ENCODE measurements at regions not wholly inside any gene's neighbourhood (a gene's known extent, or its start where the extent isn't known, plus 50 kb on each side); places are given as distances from the start of the nearest gene placed in this dataset.
A peak's percentile ranks its signal among the peaks of the same experiment; 100 is the strongest.

DNA sequence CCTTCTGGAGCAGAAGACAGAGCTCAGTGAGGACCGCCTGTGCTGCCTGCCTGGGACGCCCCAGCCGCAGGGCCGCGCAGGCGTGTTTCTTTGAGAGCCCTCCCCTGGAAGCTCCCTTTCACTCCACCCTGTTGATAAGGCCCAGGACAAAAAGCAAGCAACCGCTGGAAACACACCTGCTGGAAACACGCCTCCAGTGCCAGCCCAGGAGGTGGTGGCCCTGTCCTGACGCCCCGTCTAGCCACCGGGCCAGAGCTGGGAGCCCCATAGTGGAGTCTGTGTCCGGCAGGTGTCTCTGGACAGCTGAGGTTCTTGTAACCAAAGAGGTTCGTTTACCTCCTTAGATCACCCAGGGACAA, 173.8 kb downstream of the KATNAL1 start:
- H3K4me1 ChIP-seq, result peaks cover 0 to 20% (median 4%) of the 10 kb centered on the region in 9 donors
- ATAC-seq, result peak in 1 of 8 donors; percentile 28
- TF ChIP-seq, protein P1, sequence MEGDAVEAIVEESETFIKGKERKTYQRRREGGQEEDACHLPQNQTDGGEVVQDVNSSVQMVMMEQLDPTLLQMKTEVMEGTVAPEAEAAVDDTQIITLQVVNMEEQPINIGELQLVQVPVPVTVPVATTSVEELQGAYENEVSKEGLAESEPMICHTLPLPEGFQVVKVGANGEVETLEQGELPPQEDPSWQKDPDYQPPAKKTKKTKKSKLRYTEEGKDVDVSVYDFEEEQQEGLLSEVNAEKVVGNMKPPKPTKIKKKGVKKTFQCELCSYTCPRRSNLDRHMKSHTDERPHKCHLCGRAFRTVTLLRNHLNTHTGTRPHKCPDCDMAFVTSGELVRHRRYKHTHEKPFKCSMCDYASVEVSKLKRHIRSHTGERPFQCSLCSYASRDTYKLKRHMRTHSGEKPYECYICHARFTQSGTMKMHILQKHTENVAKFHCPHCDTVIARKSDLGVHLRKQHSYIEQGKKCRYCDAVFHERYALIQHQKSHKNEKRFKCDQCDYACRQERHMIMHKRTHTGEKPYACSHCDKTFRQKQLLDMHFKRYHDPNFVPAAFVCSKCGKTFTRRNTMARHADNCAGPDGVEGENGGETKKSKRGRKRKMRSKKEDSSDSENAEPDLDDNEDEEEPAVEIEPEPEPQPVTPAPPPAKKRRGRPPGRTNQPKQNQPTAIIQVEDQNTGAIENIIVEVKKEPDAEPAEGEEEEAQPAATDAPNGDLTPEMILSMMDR (IDR thresholded peaks at IDR 0.05), result no peak
- H3K27me3 ChIP-seq, result no peaks in the 10 kb centered on the region
- intact Hi-C loops (cut with DNase I), result loop anchor here (2.0 to 10.0 kb wide), 16 partner anchors 201 to 911 kb away; partner anchors contain the start of gene HMGB1 (in 1 of the 10)
- WGBS, 2 donors, result 90 to 91% methylated on average over 13 of the region's 13 CpGs
- H3K36me3 ChIP-seq, result no peaks in the 10 kb centered on the region
- DNase-seq, result no peak
- no peaks in the 10 kb centered on the region for H3K9me3 ChIP-seq
- H3K27ac ChIP-seq, result peak overlapping the region in 1 of 10 donors; percentile 15
- no peak overlapping the region for H3K4me3 ChIP-seq

DNA sequence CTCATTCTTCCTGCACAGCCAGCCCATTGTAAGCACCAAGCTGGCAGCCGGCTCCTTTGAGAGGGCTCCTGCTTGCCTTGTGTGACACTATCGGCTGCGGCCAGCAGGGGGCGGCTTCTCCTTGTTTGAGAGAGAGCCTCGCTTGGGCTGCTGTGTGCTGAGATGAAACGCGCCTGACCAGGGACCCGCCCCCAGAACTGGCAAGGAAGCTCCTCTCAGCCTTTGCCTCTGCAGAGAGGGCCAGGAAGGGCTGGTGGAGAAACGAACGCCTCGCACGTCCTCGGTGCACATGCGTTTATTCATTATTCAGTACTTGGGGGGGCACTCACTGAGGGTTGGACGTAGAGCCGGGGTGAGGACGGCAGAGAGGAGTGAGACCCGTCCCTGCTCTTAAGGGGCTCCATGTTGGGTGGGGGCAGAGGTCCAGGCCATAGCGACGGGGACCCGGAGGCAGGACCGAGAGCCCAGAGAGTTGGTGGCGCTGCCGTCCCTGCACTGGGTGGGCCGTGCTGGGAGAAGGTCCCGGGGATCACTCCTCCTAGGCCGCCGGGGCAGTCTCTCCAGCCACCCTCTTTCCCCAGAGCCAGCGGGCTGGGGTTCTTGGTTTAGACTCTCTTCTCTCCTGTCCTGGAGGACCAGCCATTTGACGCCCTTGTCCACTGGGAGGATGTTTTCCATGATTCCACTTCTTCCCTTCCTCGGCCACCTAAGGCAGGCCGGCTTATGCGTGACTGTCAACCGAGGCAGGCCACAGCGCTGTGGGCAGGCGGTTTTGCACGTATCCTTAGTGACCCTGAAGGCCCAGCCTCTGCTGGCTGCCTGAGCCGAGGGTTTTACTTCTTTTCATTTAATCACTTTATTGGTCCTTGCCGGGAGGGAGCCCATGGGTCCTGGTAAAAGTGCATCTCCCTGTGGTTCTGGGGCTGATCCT, 174.5 kb downstream of the KATNAL1 start:
- peaks cover 0 to 20% (median 4%) of the 10 kb centered on the region in 9 donors for H3K4me1 ChIP-seq
- WGBS, 2 donors, result 54% methylated on average over 39 of the region's 39 CpGs
- peak; percentile 96 for DNase-seq
- peak; percentile 94 to 98 (median 96) for ATAC-seq
- intact Hi-C loops (cut with DNase I), result loop anchor here (2.0 to 10.0 kb wide), 16 partner anchors 202 to 912 kb away; partner anchors contain the start of gene HMGB1 (in 1 of the 10)
- no peaks in the 10 kb centered on the region for H3K9me3 ChIP-seq
- no peaks in the 10 kb centered on the region for H3K27me3 ChIP-seq
- peak overlapping the region in 1 of 10 donors; percentile 15 for H3K27ac ChIP-seq
- TF ChIP-seq, protein P1 (IDR thresholded peaks at IDR 0.05), result peak; percentile 83 to 97 (median 95)
- no peaks in the 10 kb centered on the region for H3K36me3 ChIP-seq
- H3K4me3 ChIP-seq, result no peak overlapping the region

DNA sequence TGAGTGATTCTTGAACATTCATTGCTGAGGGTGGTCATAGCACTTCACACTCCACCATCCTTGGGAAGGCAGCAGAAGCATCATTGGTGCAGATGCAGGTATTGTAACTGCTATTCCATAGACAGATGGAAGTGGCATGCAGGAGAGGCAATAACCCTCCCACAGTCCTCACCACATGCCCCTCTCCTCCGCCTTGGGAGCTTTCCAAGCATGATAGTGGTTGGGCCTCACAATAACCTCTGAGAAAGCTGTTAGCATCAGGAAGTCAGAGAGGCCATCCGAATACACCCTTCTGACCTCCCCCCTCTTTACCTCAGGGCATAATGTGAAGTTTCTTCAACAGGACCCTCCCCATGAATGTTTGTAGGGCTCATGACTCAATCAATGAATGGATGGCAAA, 177.9 kb downstream of the KATNAL1 start:
- 90 to 93% methylated on average over 2 of the region's 2 CpGs for WGBS, 2 donors
- TF ChIP-seq, protein P1 (IDR thresholded peaks at IDR 0.05), result no peak
- ATAC-seq (no peak), DNase-seq (no peak)
- intact Hi-C loops (cut with DNase I), result loop anchor here in 1 of 10 donors (5.0 kb wide), 1 partner anchor 673 kb away; no protein-coding TSS in a partner anchor
- no peak overlapping the region for H3K27ac ChIP-seq
- H3K4me3 ChIP-seq, result no peak overlapping the region
- no peaks in the 10 kb centered on the region for H3K27me3 ChIP-seq
- H3K4me1 ChIP-seq, result peaks cover 0 to 18% (median 6%) of the 10 kb centered on the region in 9 donors
- H3K9me3 ChIP-seq, result no peaks in the 10 kb centered on the region
- no peaks in the 10 kb centered on the region for H3K36me3 ChIP-seq

DNA sequence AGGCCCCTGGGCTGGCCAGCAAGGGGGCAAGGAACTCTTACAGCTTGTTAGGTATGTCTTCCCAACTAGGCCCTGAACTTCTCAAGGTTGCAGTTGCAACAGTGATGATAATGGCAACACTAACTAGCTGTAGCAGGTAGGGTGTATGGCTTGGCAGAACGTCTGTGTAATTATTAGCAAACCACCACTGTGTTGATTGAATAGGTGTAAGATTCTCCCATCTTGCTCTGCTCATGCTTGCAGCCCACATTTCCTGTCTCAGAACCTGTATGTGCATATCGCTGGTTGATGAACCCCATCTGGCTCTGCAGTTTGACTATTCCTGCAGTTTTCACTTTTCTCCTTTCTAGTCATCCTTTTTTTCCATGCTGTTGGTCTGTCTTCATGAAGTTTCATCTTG, 178.8 kb downstream of the KATNAL1 start:
- intact Hi-C loops (cut with DNase I), result loop anchor here in 1 of 10 donors (5.0 kb wide), 1 partner anchor 674 kb away; no protein-coding TSS in a partner anchor
- H3K27me3 ChIP-seq, result no peaks in the 10 kb centered on the region
- H3K36me3 ChIP-seq, result no peaks in the 10 kb centered on the region
- TF ChIP-seq, protein P1 (IDR thresholded peaks at IDR 0.05), result no peak
- H3K27ac ChIP-seq, result no peak overlapping the region
- DNase-seq, result no peak
- 88 to 91% methylated on average over 2 of the region's 2 CpGs for WGBS, 2 donors
- H3K4me1 ChIP-seq, result peaks cover 0 to 15% (median 6%) of the 10 kb centered on the region in 9 donors
- H3K9me3 ChIP-seq, result no peaks in the 10 kb centered on the region
- no peak overlapping the region for H3K4me3 ChIP-seq
- no peak for ATAC-seq
